IPS DF 4.7 (cell line): ENCODE measurements at regions not wholly inside any gene's neighbourhood (a gene's known extent, or its start where the extent isn't known, plus 50 kb on each side); places are given as distances from the start of the nearest gene placed in this dataset.
"Not testable (repeated sequence)": the region's sequence is repeated elsewhere in the genome, so short reads cannot be mapped to it uniquely, and the experiment has no call there.

ENCODE experiments used
- DNase-seq: peaks from one replicate; pipeline ENCODE4 v3.0.0-alpha.2; 2013; ENCODE audit warnings: low spot score; ENCODE audit errors: extremely low read depth

DNA sequence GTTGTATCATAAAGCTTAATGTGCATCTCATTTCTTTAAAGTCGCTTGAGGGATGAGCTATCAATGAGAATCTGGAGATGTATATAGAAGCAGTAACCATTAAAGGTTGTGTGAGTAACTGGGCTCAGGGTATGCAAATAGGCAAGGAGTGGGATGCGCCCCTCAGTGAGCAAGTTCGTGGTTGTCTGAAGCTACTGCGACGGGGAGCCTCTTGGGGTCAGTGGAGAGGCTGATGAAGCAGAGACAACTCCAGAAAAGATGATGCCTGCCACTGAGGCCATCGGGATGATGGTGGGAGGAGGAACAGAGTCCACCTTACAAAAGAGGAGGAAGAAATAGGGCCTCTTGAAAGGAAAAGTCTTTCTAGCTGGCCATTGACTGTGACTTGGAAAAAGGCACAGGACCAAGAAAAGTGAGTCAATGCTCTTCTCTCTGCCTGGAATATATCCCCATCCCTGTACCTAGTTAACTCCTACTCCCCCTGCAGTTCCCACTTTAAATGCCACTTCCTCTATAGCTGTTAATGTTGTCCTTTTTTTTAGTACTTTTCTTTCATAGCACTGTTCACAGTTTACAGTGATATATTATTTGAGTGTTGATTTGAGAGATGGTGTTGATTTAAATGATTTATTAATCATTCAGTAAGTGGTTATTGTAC, 51.4 kb upstream of the LSM6 start:
- DNase-seq: peak; percentile 30

DNA sequence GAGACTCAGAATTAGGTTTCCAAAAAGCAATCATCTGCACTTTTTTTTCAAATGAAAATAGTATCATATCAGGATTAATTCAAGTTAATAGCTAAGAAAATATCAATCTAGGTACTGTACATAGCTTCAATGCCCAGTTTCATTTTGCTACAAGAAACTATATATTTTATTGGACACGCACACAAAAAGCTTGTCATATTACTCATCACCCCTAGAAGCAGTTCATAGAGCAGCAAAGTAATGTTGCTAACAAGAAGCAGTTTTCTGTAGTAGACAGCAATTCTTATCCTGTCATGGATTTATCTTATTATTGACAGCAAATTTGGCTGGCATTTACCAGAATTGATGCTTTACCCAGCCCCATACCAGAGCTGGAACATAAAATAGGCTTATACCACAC, 52.3 kb upstream of the LSM6 start:
- DNase-seq: no peak

- DNase-seq: no peak
These were observed 53.1 kb upstream of the LSM6 start for GRCh38 chr4:146122398-146122797.

- no peak for DNase-seq
These were observed 53.8 kb upstream of the LSM6 start for GRCh38 chr4:146121757-146122156.

DNA sequence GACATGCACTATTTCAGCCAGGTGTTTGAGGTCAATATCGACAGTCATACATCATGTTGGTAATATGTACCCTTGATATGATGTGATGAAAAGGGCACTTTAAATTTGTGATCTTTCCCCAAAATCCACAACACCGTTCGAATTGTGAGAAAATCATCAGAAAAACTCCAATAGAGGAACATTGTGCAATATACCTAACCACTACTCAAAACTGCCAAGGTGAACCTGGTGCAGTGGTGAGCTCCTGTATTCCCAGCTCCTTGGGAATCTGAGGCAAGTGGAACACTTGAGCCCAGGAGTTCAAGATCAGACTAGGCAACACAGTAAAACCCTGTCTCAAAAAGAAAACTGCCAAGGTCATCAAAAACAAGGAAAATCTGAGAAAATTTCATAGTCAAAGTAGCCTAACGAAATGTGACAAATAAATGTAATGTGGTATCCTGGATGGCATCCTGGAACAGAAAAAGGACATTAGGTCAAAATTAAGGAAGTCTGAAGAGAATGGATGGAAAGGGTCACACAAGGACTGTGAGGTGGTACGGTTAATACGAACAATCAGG, 55.6 kb upstream of the LSM6 start:
- DNase-seq: no peak

DNA sequence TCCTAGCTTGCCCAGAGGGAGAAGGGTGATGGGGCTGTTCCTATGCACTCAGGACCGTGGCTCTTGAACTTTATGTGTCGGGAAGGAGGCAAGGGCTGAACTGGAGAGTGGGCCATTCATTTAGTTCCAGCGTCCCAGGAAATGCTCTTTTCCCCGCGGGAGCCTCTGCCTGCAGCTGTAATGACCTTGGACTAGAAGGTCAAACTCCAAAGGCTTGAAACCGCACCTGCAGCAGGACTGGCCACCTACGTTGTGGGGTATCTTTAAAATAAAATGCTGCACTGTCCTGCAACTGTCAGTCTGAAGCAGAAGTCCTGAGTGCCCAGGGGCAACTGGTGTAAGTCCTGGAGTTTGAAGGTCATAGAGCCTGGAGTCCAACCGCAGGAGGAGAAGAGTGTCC, 61.5 kb upstream of the LSM6 start:
- DNase-seq: no peak

DNA sequence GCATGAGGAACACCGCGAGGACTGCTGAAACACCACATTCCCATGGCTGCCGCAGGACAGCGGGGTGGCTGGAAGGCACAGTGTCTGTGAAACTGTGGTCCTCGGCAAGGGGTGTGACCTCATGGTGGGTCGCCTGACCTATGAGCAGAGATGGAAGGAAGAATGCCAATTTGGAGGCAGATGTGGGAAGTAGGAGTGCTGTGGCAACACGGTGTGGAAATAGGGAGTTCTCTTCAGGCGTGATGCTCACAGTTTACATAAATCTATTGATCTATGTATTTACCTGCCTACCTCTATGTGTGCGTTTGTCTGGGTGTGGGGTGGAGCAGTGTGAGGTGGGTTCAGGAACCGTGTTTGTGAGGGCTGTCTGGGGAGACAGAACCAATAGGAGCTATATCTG, 62.3 kb upstream of the LSM6 start:
- no peak for DNase-seq

- DNase-seq: no peak
These were observed 63.1 kb upstream of the LSM6 start for GRCh38 chr4:146112389-146112788.

GRCh38 chr4:146110871-146111485, 64.5 kb upstream of the LSM6 start:
- DNase-seq: no peak

DNA sequence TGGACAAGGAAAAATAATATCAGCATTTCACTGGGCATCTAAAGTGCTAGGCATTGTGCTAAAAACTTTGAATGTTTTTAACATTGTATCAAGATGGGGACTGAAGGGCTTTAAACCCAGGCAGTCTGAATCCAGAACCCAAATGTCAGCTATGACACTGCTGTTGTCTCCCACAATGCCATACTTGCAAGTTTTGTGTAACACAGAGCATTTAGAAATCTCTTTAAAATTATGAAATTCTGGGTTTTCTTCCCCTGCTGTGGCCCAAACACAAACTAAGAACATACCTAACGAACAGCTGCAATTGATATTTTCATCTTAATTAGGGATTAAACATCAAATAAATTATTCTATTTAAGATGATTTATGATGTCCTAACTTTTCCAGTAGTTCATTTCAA, 66.8 kb upstream of the LSM6 start:
- no peak for DNase-seq

GRCh38 chr4:146107587-146108240, 67.8 kb upstream of the LSM6 start:
- DNase-seq: no peak

GRCh38 chr4:146105464-146105863, 70.1 kb upstream of the LSM6 start:
- no peak for DNase-seq

DNA sequence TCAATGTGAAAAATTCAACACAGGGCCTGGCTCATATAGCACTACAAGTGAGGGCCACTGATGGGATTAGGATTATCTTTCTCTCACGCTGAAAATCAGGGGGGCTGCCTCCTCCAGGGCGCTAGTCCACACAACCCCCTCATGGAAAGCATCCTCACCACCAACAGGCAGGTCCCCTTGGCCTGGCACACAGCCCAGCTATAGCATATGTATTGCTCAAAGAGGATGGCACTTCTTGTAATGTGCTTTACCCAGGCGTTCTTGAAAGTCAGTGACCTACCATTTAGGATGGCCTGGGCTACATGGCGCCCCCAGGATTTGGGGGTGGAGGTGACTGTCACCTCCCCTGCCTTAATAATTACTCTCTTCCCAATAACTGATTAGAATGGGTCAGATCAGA, 71.0 kb upstream of the LSM6 start:
- no peak for DNase-seq

DNA sequence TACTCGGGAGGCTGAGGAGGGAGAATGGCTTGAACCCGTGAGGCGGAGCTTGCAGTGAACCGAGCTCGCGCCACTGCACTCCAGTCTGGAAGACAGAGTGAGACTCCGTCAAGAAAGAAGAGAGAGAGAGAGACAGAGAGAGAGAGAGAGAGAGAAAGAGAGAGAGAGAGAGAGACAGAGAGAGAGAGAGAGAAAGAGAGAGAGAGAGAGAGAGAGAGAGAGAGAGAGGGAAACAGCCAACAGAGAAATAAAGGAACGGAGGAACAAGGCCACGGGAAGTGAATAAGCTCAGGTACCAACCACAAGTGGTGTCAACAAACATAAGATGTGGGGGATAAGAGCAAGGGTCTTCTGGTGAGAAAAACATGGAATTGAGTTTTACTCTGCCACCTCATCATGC, 71.5 kb upstream of the LSM6 start:
- not testable (repeated sequence) for DNase-seq

GRCh38 chr4:146099585-146099984, 75.9 kb upstream of the LSM6 start:
- no peak for DNase-seq

DNA sequence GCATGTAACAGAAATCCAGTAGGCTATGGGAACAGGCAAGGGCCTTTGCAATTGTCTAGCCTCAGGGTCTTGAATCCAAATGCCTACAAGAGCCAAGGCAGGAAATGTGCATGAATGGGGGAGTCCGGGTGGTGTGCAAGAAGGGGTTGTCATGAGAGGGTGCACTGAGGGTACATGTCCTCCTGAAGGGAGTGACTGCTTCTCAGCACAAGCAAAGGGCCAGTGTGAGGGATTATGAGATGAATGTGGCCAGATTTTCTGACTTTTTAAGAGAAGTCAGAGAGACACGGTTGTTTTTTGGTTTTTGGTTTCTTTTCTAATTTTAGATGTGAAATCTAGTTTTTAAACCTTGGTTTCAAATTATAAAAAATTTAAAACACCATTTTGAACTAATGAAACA, 76.5 kb upstream of the LSM6 start:
- DNase-seq: no peak

DNA sequence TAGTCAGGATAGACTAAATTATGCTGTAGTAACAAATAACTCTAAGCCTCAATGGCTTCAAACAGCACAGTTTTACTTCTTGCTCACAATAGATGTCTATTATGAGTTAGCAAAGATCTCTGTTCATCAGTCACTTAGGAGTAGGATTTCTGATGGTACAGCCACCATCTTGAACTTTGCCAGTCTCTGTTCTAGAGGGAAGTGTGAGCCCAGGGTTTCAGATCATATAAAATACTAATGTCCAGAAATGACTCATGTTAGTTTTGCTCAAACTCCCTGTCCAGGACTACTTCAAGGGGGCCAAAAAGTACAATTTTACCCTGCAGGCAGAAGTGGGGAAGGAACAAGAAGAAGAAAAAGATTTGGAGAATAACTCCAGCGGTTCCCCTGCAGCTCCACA, 77.1 kb upstream of the LSM6 start:
- no peak for DNase-seq

DNA sequence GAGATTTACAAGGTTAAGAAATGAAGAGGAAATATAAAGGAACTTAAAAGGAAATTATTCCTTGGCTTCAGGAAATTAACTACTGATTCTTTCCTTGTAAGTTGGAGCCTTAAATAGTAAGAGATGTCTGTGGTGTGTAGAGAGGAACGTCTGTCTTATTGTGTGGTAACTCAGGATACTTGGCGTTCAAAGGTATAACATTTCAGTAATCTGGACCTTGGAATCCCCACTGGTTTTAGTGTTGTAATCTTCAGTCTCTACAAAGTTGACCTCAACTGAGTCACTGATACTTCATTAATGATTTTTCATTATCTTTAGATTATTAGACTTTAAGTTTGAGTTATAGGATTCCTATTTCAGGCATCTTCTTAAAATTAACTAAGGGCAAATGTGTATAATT, 79.1 kb upstream of the LSM6 start:
- DNase-seq: no peak

DNA sequence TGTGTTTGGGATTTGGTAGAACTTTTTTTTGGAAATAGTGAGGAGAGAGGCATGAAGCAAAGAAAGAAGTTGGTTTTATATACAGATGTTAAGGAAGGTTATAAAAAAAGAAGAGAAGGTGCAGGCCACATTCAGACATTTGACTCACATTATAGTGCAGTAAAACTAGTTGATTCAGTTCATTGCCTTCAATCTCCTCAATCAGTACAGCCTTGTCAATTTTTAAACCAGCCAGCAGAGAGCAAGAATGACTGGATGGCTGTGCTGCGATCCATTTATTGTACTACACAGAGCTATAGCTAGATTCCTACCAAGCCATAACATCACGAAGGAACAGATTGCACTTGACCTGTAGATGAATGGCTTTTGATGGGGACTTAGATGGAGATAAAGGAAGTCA, 79.7 kb upstream of the LSM6 start:
- no peak for DNase-seq

DNA sequence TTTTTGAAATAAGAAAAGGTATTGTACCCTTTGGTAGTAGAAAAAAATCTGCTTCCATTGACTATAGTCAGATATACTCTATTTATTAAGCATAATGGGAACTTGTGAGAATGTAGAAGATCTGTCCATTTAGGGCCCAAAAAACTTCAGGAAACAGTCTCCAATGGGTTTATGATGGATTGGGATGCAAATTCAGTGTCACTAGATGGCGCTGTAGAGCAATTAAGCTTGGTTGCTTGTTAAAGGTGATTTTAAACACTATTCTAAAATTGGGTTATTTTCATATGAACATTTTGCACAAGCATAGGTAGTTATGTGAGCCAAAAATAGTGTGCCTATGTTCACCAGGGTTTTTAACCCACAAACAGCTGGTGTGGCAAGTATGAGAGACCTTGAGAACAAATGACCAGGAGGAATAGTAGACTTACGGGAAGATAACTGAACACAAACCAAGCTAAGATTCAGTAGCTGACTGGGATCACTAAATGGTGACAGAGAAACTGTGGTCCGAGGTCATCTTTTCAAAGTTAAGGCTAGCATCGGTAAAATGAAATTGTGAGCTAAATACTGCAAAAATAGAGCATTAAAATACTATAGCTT, 80.3 kb upstream of the LSM6 start:
- peak; percentile 44 for DNase-seq

- DNase-seq: no peak
These were observed 86.8 kb upstream of the LSM6 start for GRCh38 chr4:146088690-146089089.

DNA sequence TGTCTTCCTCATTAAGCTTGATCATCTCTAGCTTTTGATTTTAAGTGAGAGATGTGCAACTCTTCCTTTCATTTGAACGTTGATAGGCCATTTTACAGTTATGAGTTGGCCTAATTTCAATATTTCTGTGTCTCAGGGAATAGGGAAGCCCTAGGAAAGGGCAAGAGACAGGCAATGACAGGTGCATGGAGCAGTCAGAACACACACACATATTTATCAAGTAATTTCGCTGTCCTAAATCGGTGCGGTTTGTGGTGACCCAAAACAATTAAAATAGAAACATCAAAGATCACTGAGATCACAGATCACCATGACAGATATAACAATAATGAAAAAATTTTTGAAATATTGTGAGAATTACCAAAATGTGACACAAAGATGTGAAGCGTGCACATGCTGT, 87.7 kb upstream of the LSM6 start:
- no peak for DNase-seq
